Adrenal gland (tissue), 5 donors: ENCODE measurements at regions not wholly inside any gene's neighbourhood (a gene's known extent, or its start where the extent isn't known, plus 50 kb on each side); places are given as distances from the start of the nearest gene placed in this dataset.

ENCODE experiments used
- CTCF ChIP-seq, 6 experiments: fragments of 450-650 bp in 4 of 6; fragments of 200-600 bp in 2 of 6; sonication (generic) in 1 of 6; IDR thresholded peaks; 1 replicate in 5 of 6; 2 replicates in 1 of 6; pipeline versions ENCODE4 v1.5.1 to v1.8.0; 2016 to 2021; ENCODE audit warnings: antibody characterized with exemption in 6 of 6, mild to moderate bottlenecking in 2 of 6, moderate library complexity in 1 of 6
- POLR2A ChIP-seq, 2 donors: fragments of 450-650 bp; IDR thresholded peaks; one replicate each; pipeline ENCODE4 v1.6.1; 2017; ENCODE audit warnings: antibody characterized with exemption in 2 of 2, mild to moderate bottlenecking in 2 of 2, moderate library complexity in 1 of 2
- donor health status: DM: no; HTN: no; CAD: no.

GRCh38 chr10:6763001-6763400 is 182.9 kb upstream of the PRKCQ start:
- TF ChIP-seq CTCF (IDR thresholded peaks at IDR 0.05) (no peak), POLR2A (IDR thresholded peaks at IDR 0.05) (no peak)
